Sigmoid colon (tissue), 6 donors: ENCODE measurements at regions not wholly inside any gene's neighbourhood (a gene's known extent, or its start where the extent isn't known, plus 50 kb on each side); places are given as distances from the start of the nearest gene placed in this dataset.

Experiments used
- DNase-seq: peaks from one replicate; pipeline ENCODE4 v3.0.0-alpha.2; 2019
- H3K27ac ChIP-seq, 4 donors: fragments of 200-600 bp; sonication (generic); one replicate each; pipeline ENCODE4 v1.5.1; 2016 to 2019; ENCODE audit warnings: mild to moderate bottlenecking in 1 of 4
- H3K27me3 ChIP-seq, 3 donors: fragments of 200-600 bp; sonication (generic); one replicate each; pipeline ENCODE4 v1.5.1; 2019; ENCODE audit warnings: mild to moderate bottlenecking in 1 of 3
- H3K36me3 ChIP-seq, 4 donors: fragments of 200-600 bp; sonication (generic); one replicate each; pipeline ENCODE4 v1.5.1; 2016 to 2019
- H3K4me1 ChIP-seq, 4 donors: fragments of 200-600 bp; sonication (generic); one replicate each; pipeline ENCODE4 v1.5.1; 2017 to 2019
- H3K4me3 ChIP-seq, 4 donors: fragments of 200-600 bp; sonication (generic); one replicate each; pipeline ENCODE4 v1.5.1; 2017 to 2019; ENCODE audit warnings: mild to moderate bottlenecking in 2 of 4, moderate library complexity in 1 of 4
- H3K9me3 ChIP-seq, 4 donors: fragments of 200-600 bp in 3 of 4; sonication (generic) in 3 of 4; one replicate each; pipeline versions ENCODE4 v1.5.1 to v1.6.1; 2013 to 2019
- CTCF ChIP-seq, 4 experiments: fragments of 450-650 bp in 3 of 4; fragments of 200-600 bp in 1 of 4; IDR thresholded peaks; one replicate each; pipeline ENCODE4 v1.5.1; 2016 to 2019; ENCODE audit warnings: antibody characterized with exemption in 4 of 4, mild to moderate bottlenecking in 3 of 4, moderate library complexity in 2 of 4
- EP300 ChIP-seq, 4 donors: sonication (generic); formaldehyde crosslinking; IDR thresholded peaks; one replicate each; pipeline ENCODE4 v1.6.1; 2017; ENCODE audit warnings: antibody characterized with exemption in 4 of 4
- POLR2A ChIP-seq, 2 donors: fragments of 450-650 bp; IDR thresholded peaks; one replicate each; pipeline ENCODE4 v1.6.1; 2016; ENCODE audit warnings: antibody characterized with exemption in 2 of 2, mild to moderate bottlenecking in 2 of 2, moderate library complexity in 2 of 2
- POLR2AphosphoS5 ChIP-seq, 4 donors: sonication (generic); formaldehyde crosslinking; IDR thresholded peaks; one replicate each; pipeline ENCODE4 v1.6.1; 2017; ENCODE audit warnings: antibody characterized with exemption in 4 of 4
- WGBS, 2 donors: extraction: QIAGEN DNeasy Blood & Tissue Kit; methylation state at CpG; one replicate each; pipeline ENCODE4 v1.1.7; 2013; 5-methylcytosine and 5-hydroxymethylcytosine counted together
- intact Hi-C: fragments of 100-400 bp; cut with DNase I; formaldehyde crosslinking; loops from one replicate; pipeline ENCODE4 v1.15.1; 2023
- donor health status: healthy with polysubstance abuse.
- donor health status: healthy.

DNA sequence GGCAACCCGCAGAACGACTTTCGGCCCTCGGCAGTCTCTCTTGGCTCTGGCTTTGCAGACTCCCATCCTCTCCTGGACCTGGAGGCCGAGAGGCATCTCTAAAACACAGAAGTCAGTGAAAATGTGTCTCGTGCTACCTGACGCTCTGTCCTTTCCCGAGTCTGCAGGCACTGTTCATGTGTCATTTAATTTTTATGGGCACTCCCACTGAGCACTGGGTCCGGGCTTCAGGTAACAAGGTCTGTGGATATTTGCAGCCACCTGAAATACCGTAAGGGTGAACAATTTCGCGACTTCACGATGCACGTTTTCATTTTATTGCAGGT lies 96.8 kb downstream of the GLRX3 start:
- WGBS, 2 donors, result 46 to 65% methylated on average over 14 of the region's 14 CpGs
- no peak for DNase-seq
- Histone ChIP-seq H3K27ac (no peak overlapping the region), H3K27me3 (no peaks in the 10 kb centered on the region), H3K4me1 (no peaks in the 10 kb centered on the region), H3K4me3 (no peak overlapping the region), H3K36me3 (no peaks in the 10 kb centered on the region), H3K9me3 (peaks cover 1 to 8% (median 2%) of the 10 kb centered on the region in 4 donors)
- intact Hi-C loops, result no loop called here
- TF ChIP-seq POLR2AphosphoS5 (IDR thresholded peaks at IDR 0.05), result no peak
- TF ChIP-seq EP300 (IDR thresholded peaks at IDR 0.05), result no peak
- TF ChIP-seq CTCF (IDR thresholded peaks at IDR 0.05), result no peak
- no peak for TF ChIP-seq POLR2A (IDR thresholded peaks at IDR 0.05)

DNA sequence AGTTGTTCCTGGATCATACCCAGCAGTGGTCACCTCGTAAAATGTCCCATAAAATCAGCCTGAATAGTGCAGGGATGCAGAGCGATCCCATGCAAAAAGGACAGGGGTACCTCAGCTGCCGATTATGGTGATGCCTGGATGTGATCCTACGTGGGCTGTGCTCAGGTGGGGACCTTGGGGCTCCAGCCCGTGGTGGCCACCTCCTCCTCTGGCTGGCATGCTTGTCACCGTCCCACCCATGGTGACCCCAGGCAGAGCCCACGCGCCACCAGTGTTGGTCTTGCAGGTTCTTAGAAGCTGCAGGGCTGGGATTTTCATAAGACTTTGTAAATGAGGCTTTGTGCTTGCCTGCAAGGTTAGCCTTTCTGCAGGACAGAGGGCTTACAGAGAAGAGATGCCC lies 97.2 kb downstream of the GLRX3 start:
- H3K4me1 ChIP-seq, result no peaks in the 10 kb centered on the region
- intact Hi-C loops, result no loop called here
- no peaks in the 10 kb centered on the region for H3K27me3 ChIP-seq
- TF ChIP-seq POLR2A (IDR thresholded peaks at IDR 0.05), result no peak
- no peak for TF ChIP-seq EP300 (IDR thresholded peaks at IDR 0.05)
- H3K36me3 ChIP-seq, result no peaks in the 10 kb centered on the region
- DNase-seq, result peak; percentile 7
- 53 to 70% methylated on average over 8 of the region's 8 CpGs for WGBS, 2 donors
- H3K4me3 ChIP-seq, result no peak overlapping the region
- H3K9me3 ChIP-seq, result peaks cover 0 to 4% (median 1%) of the 10 kb centered on the region in 4 donors
- H3K27ac ChIP-seq, result no peak overlapping the region

GRCh38 chr10:130234171-130234965 lies 98.2 kb downstream of the GLRX3 start:
- TF ChIP-seq POLR2A (IDR thresholded peaks at IDR 0.05) (no peak), EP300 (IDR thresholded peaks at IDR 0.05) (no peak), CTCF (IDR thresholded peaks at IDR 0.05) (no peak), POLR2AphosphoS5 (IDR thresholded peaks at IDR 0.05) (no peak)
- H3K4me3 ChIP-seq, result no peak overlapping the region
- intact Hi-C loops, result no loop called here
- WGBS, 2 donors, result 71 to 87% methylated on average over 10 of the region's 10 CpGs
- no peaks in the 10 kb centered on the region for H3K4me1 ChIP-seq
- peaks cover 0 to 4% (median 2%) of the 10 kb centered on the region in 4 donors for H3K9me3 ChIP-seq
- no peaks in the 10 kb centered on the region for H3K36me3 ChIP-seq
- no peaks in the 10 kb centered on the region for H3K27me3 ChIP-seq
- no peak overlapping the region for H3K27ac ChIP-seq
- no peak for DNase-seq

GRCh38 chr10:130236711-130237110 lies 100.5 kb downstream of the GLRX3 start:
- Histone ChIP-seq H3K36me3 (no peaks in the 10 kb centered on the region), H3K4me1 (no peaks in the 10 kb centered on the region), H3K9me3 (peaks cover 0 to 7% (median 2%) of the 10 kb centered on the region in 4 donors), H3K27me3 (no peaks in the 10 kb centered on the region), H3K4me3 (no peak overlapping the region), H3K27ac (no peak overlapping the region)
- intact Hi-C loops, result no loop called here
- peak; percentile 33 for DNase-seq
- 92 to 94% methylated on average over 1 of the region's 1 CpG for WGBS, 2 donors
- TF ChIP-seq POLR2AphosphoS5 (IDR thresholded peaks at IDR 0.05) (no peak), CTCF (IDR thresholded peaks at IDR 0.05) (no peak), EP300 (IDR thresholded peaks at IDR 0.05) (no peak)

GRCh38 chr10:130240409-130240808 lies 104.2 kb downstream of the GLRX3 start:
- H3K27me3 ChIP-seq, result no peaks in the 10 kb centered on the region
- no peaks in the 10 kb centered on the region for H3K4me1 ChIP-seq
- DNase-seq, result no peak
- intact Hi-C loops, result no loop called here
- no peak overlapping the region for H3K4me3 ChIP-seq
- H3K9me3 ChIP-seq, result peaks cover 0 to 7% (median 2%) of the 10 kb centered on the region in 4 donors
- TF ChIP-seq POLR2A (IDR thresholded peaks at IDR 0.05), result no peak
- no peak for TF ChIP-seq POLR2AphosphoS5 (IDR thresholded peaks at IDR 0.05)
- TF ChIP-seq EP300 (IDR thresholded peaks at IDR 0.05), result no peak
- no peak for TF ChIP-seq CTCF (IDR thresholded peaks at IDR 0.05)
- no peaks in the 10 kb centered on the region for H3K36me3 ChIP-seq
- no peak overlapping the region for H3K27ac ChIP-seq
- 87 to 89% methylated on average over 2 of the region's 2 CpGs for WGBS, 2 donors
